GM18858 (cell line): ENCODE measurements at regions not wholly inside any gene's neighbourhood (a gene's known extent, or its start where the extent isn't known, plus 50 kb on each side); places are given as distances from the start of the nearest gene placed in this dataset.

Experiments used
- ATAC-seq: cut with Tn5 transposase; IDR thresholded peaks from one replicate; pipeline ENCODE4 v1.9.1; 2021; ENCODE audit not compliant: unreplicated experiment

DNA sequence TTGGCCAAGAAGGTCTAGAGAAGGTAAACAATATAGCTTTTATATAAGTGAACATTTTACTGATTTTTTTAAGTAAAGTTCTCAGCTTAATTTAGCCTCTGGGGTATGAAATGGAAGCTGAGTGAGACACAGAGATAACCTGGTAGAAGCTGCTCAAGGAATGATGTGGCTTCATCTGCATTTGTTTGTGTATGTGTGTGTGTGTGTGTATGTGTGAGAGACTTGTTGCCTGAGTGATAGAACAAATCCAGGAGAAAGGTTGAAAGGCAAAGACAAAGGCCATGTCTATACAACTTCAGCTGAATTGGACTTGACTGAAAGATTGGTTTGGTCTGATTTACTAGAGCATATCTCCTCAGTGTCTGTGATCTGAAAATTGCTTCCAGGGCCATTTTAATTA is 63.6 kb downstream of the PCDH7 start:
- no peak for ATAC-seq

- no peak for ATAC-seq
These were observed 69.1 kb downstream of the PCDH7 start for GRCh38 chr4:30789219-30789671.

DNA sequence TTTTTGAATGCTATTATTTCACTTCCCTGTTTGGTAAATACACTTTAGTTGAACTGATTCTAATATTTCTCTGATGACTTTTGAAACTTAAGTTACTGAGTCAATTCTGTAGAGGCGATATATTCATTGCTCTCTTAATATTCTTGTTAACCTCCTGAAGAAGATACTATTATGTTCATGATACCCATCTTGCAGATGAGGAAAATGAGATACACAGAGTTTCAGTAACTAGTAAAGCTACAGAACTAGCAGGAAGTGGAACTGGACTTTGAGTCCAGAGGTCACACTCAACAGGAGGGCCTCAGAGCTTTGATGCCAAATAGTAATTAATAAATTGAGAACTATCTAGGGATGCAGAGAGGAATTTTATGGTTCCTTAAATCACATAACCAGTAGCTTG is 70.0 kb downstream of the PCDH7 start:
- ATAC-seq, result no peak

GRCh38 chr4:30790998-30791397 is 70.8 kb downstream of the PCDH7 start:
- no peak for ATAC-seq

DNA sequence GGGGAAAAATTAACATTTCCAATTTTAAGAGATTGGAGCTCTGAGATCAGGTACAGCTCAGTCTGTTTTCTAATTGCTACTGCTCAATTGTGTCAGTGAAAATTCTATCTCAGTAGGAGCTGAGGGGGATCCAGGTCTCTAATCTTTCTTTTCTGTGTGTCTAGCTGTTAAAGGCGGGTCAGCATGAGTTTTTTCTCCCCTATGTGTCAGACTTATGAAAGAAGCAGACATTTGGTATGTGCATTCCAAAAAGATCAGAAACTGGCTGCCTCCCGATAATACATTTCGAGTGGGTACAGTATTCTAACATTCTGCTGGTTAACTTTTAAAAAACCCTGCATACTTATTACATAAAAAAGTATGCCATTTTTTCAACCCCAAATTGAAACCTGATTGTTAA is 72.4 kb downstream of the PCDH7 start:
- no peak for ATAC-seq

GRCh38 chr4:30801876-30802275 is 81.7 kb downstream of the PCDH7 start:
- no peak for ATAC-seq

DNA sequence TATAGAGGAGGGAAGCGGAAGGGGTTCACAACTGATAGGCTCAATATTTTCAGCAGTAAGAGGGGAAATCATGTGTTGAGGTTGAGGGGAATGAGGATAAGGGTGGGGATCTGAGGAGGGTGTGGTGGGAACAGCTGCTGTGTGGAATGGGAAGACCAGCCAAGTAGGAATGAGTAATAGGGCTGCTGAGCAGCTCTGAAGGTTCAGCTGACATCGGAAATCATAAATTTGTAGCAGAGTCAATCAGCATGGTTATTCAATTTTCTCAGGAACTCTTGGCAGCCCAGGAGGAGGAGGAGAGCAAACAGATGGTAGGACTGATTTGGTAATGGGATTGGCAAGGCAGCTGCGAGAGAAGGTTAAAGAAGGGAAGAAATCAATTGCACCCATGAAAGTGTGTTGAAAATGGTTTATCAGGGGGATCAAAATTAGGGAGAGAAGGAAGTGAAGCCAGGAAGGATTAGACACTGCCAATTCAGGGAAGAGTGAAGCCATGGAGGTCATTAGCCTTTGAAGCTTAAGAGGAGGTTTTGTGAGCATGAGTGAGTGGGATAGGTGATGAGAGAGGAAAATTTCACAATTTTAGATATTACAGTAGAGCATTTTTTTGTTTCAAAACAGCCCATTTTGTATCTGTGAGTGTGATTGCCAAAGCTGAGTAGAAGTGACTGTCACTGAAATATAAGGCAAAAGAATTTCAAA is 82.6 kb downstream of the PCDH7 start:
- ATAC-seq, result no peak

- ATAC-seq, result no peak
These were observed 88.1 kb downstream of the PCDH7 start for GRCh38 chr4:30808276-30808675.

DNA sequence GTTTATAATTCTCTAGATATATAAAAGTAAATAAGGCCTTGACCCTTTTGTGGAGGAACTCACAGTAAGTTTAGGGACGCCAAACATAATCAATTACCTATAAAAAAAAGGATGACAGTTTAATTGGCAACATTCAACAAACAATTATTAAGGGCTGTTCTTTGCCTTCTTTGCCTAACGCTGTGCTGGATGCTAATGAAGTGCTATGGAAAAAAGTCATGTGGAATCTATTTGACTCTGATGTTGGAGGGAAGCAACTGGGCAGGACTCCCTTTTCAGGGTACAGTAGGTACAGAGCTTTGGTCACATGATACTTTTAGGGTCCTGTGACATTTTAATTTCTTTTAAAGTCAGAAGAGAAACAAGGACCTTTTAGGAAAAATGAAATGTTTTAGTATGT is 91.1 kb downstream of the PCDH7 start:
- no peak for ATAC-seq

- ATAC-seq, result no peak
These were observed 95.5 kb downstream of the PCDH7 start for GRCh38 chr4:30815685-30816084.

DNA sequence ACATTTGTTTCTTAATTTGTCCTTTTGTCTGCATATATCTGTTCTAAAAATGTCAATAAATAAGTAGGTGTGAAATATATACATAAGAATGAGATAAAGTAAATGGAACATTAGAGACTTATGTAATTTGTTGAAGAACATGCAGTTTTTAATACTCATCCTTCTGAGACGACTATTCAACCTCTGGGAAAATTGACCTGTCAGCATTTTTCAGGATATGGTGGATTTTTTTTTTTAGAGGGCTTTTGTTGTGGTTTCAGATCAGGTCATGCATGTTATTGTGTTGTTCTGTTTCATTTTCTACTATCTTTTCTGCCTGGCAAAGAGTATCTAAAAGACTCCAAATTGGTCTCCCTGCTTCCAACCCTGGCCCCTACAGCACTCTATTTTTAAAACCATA is 97.3 kb downstream of the PCDH7 start:
- no peak for ATAC-seq

DNA sequence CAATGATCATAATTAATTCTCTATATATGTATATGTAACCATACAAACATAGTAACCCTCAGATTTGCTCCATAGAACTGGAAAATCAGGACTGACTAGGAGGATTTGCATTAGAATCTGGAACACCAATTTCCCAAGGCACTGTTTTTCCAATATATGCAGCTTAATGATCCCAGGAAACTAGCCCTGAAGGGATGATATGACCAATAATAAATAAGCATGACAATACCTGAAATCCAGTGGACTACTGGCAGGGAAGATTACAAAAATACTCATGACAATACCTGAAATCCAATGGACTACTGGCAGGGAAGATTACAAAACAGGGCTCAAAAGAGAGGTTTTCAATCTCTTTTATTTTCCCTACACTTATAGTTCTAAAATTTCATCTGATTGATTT is 98.4 kb downstream of the PCDH7 start:
- ATAC-seq, result no peak

- ATAC-seq, result no peak
These were observed 101.1 kb downstream of the PCDH7 start for GRCh38 chr4:30821275-30821674.

DNA sequence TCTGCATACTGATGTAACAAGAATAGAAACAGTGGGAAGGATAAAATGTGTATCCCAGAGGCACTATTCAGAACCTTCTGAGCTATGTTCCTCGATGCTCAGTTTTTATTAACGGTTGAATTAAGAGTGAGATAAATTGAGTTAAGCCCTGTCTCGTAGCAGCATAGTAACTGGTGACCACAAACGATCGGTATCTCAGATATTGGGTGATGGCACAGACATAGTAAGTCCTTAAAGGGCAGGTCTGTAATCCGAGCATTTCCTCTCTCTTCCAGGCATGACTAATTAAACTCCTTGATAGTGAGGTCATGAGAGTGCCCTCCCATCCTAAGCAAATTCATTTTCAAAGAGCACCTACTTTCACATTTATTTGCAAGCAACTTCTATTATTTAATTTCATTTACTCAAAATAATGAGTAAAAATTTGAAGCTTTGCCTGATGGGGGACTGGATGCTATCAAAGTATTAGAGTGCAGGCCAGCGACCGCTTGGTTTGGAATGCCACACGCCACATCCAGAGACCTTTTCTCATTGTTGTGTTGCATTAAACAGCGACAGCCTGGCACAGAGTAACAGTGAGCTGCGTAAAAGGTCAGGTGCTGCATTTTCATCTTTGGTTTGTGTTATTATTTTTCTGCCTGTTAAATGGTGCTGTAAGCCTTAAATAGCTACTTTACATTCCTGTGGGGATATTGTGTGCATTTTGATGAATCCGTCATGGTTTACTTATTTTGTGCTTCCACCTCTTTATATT is 101.9 kb downstream of the PCDH7 start:
- no peak for ATAC-seq

- ATAC-seq, result no peak
These were observed 102.9 kb downstream of the PCDH7 start for GRCh38 chr4:30822911-30823551.

GRCh38 chr4:30825008-30825770 is 105.0 kb downstream of the PCDH7 start:
- ATAC-seq, result no peak

- ATAC-seq, result no peak
These were observed 108.2 kb downstream of the PCDH7 start for GRCh38 chr4:30828264-30828926.

DNA sequence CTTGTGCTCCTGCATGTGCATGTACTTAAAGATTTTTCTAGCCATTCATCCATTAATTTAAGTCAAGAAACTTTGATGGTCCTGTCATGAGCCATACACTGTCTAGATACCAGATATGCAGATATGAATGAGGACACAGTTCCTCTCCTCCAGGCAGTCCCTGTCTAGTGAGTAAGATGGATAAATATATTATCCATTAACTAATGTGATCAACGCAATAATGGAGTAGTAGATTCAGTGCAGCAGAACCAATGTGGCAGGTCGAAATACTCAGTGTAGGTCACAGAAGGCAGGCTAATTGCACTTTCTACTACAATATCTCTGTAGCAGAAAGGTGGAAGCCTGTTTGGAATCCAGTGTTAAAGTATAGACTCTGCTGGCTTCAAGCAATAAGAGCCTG is 112.5 kb downstream of the PCDH7 start:
- no peak for ATAC-seq

DNA sequence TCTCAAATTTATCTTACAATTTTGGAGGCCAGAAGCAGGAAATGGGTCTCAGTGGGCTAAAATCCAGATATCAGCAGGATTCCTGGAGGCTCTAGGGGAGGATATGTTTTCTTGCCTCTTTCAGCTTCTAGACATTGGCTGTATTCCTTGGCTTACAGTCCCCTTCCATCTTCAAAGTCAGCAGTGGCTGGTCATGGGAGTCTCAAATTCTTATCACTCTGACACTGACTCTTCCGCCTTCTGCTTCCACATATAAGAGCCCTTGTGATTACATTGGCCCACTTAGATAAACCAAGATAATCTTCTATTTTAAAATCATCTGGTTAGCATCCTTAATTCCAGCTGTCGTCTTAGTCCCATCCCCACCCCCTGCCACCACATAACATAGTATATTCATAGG is 113.0 kb downstream of the PCDH7 start:
- ATAC-seq, result no peak

- ATAC-seq, result no peak
These were observed 114.9 kb downstream of the PCDH7 start for GRCh38 chr4:30835044-30835443.

DNA sequence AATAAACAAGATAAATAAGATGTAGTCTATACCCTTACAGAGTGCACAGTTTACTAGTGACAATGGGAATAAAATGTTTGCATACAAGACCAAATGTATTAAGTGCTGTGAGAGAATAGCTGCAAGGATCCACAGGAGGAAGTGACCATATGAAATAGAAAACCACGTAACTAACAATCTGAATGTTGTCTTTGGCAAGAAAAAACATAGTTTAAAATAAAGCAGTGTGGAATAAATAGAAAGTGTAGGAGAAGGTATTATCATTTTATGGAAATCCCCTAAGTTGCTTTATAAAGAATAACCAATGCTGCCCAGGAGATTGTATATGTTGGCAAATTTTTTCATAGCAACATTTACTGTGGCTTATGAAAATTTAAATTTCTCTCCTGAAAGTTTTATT is 116.1 kb downstream of the PCDH7 start:
- ATAC-seq, result no peak
